Neural progenitor cell (in vitro differentiated cells): ENCODE measurements at regions not wholly inside any gene's neighbourhood (a gene's known extent, or its start where the extent isn't known, plus 50 kb on each side); places are given as distances from the start of the nearest gene placed in this dataset.

Source experiments
- CTCF ChIP-seq: fragments of 200-600 bp; sonication (generic); IDR thresholded peaks from 2 replicates; pipeline ENCODE4 v1.5.1; 2017; ENCODE audit warnings: antibody characterized with exemption, mild to moderate bottlenecking
- EZH2 ChIP-seq: fragments of 200-600 bp; sonication (generic); IDR thresholded peaks from 2 replicates; pipeline ENCODE4 v1.6.1; 2017; ENCODE audit warnings: antibody characterized with exemption, mild to moderate bottlenecking, moderate library complexity
- EZH2phosphoT487 ChIP-seq: fragments of 200-600 bp; sonication (generic); IDR thresholded peaks from 2 replicates; pipeline ENCODE4 v1.6.1; 2017; ENCODE audit warnings: antibody characterized with exemption

- TF ChIP-seq CTCF (no peak), EZH2 (no peak), EZH2phosphoT487 (no peak)
Observed at GRCh38 chr16:56032072-56032471, 156.9 kb upstream of the CES5A start.
